ENCODE measurements at regions not wholly inside any gene's neighbourhood (a gene's known extent, or its start where the extent isn't known, plus 50 kb on each side); places are given as distances from the start of the nearest gene placed in this dataset.
"Not testable (repeated sequence)": the region's sequence is repeated elsewhere in the genome, so short reads cannot be mapped to it uniquely, and the experiment has no call there.

- 55 to 62% methylated on average over 2 of the region's 2 CpGs for whole genome bisulfite sequencing, 2 donors
- H3K9me3 ChIP-seq, result peaks cover 0 to 2% (median 0%) of the 10 kb centered on the region in 4 donors
- no peaks in the 10 kb centered on the region for H3K4me1 ChIP-seq
- peak; percentile 42 to 74 for DNase-seq (ENCODE audit: low spot score in 2 of 2)
- TF ChIP-seq POLR2A (IDR thresholded peaks at IDR 0.05) (no peak), CTCF (IDR thresholded peaks at IDR 0.05) (peak; percentile 44 to 68 (median 53))
- no peaks in the 10 kb centered on the region for H3K27me3 ChIP-seq
- no peak overlapping the region for H3K4me3 ChIP-seq
- no peaks in the 10 kb centered on the region for H3K36me3 ChIP-seq
- no peak overlapping the region for H3K27ac ChIP-seq
These were observed 73.6 kb upstream of the PAM start for GRCh38 chr5:102681403-102681983.

GRCh38 chr5:102682101-102682647 lies 72.9 kb upstream of the PAM start:
- H3K4me3 ChIP-seq, result no peak overlapping the region
- H3K27me3 ChIP-seq, result no peaks in the 10 kb centered on the region
- peaks cover 0 to 3% (median 0%) of the 10 kb centered on the region in 4 donors for H3K9me3 ChIP-seq
- H3K36me3 ChIP-seq, result no peaks in the 10 kb centered on the region
- no peak for DNase-seq (ENCODE audit: low spot score in 2 of 2)
- no peaks in the 10 kb centered on the region for H3K4me1 ChIP-seq
- WGBS, 2 donors, result 90 to 94% methylated on average over 2 of the region's 2 CpGs
- TF ChIP-seq POLR2A (IDR thresholded peaks at IDR 0.05) (no peak), CTCF (IDR thresholded peaks at IDR 0.05) (no peak), EP300 (IDR thresholded peaks at IDR 0.05) (no peak)
- no peak overlapping the region for H3K27ac ChIP-seq

GRCh38 chr5:102688076-102688475 lies 67.0 kb upstream of the PAM start:
- not testable (repeated sequence) for H3K4me1 ChIP-seq; H3K27ac ChIP-seq; H3K36me3 ChIP-seq; H3K27me3 ChIP-seq; H3K9me3 ChIP-seq; H3K4me3 ChIP-seq; DNase-seq (ENCODE audit: low spot score in 2 of 2)
- WGBS, 2 donors, result 94 to 95% methylated on average over 7 of the region's 7 CpGs

GRCh38 chr5:102688581-102689342 lies 66.3 kb upstream of the PAM start:
- H3K27me3 ChIP-seq; H3K9me3 ChIP-seq; H3K27ac ChIP-seq; H3K4me3 ChIP-seq; H3K36me3 ChIP-seq; DNase-seq (ENCODE audit: low spot score in 2 of 2); H3K4me1 ChIP-seq: not testable (repeated sequence)
- 88 to 93% methylated on average over 14 of the region's 14 CpGs for WGBS, 2 donors

- Histone ChIP-seq H3K27me3 (no peaks in the 10 kb centered on the region), H3K4me1 (no peaks in the 10 kb centered on the region), H3K27ac (no peak overlapping the region), H3K9me3 (peaks cover 0 to 3% (median 0%) of the 10 kb centered on the region in 4 donors), H3K4me3 (no peak overlapping the region), H3K36me3 (no peaks in the 10 kb centered on the region)
- no peak for DNase-seq (ENCODE audit: low spot score in 2 of 2)
- 81 to 89% methylated on average over 2 of the region's 2 CpGs for WGBS, 2 donors
- TF ChIP-seq CTCF (IDR thresholded peaks at IDR 0.05), result no peak
- TF ChIP-seq POLR2A (IDR thresholded peaks at IDR 0.05), result no peak
- TF ChIP-seq EP300 (IDR thresholded peaks at IDR 0.05), result no peak
These were observed 64.2 kb upstream of the PAM start for GRCh38 chr5:102690910-102691309.

GRCh38 chr5:102691434-102691833 lies 63.7 kb upstream of the PAM start:
- TF ChIP-seq CTCF (IDR thresholded peaks at IDR 0.05) (no peak), POLR2A (IDR thresholded peaks at IDR 0.05) (no peak), EP300 (IDR thresholded peaks at IDR 0.05) (no peak)
- WGBS, 2 donors, result 89 to 97% methylated on average over 1 of the region's 1 CpG

More at GRCh38 chr5:102691434-102691833, 63.7 kb upstream of the PAM start:
- Histone ChIP-seq H3K9me3 (peaks cover 0 to 1% (median 0%) of the 10 kb centered on the region in 4 donors), H3K27me3 (no peaks in the 10 kb centered on the region), H3K36me3 (no peaks in the 10 kb centered on the region), H3K4me3 (no peak overlapping the region), H3K27ac (no peak overlapping the region), H3K4me1 (no peaks in the 10 kb centered on the region)
- DNase-seq (ENCODE audit: low spot score in 2 of 2), result no peak
